ENCODE measurements at regions not wholly inside any gene's neighbourhood (a gene's known extent, or its start where the extent isn't known, plus 50 kb on each side); places are given as distances from the start of the nearest gene placed in this dataset.
"Not testable (repeated sequence)": the region's sequence is repeated elsewhere in the genome, so short reads cannot be mapped to it uniquely, and the experiment has no call there.

- no peak for DNase-seq
Observed at GRCh38 chr14:105765893-105766614, 239.7 kb downstream of the TMEM121 start.

GRCh38 chr14:105767315-105767714 is 240.9 kb downstream of the TMEM121 start:
- DNase-seq: no peak

GRCh38 chr14:105768039-105768438 is 241.7 kb downstream of the TMEM121 start:
- DNase-seq: not testable (repeated sequence)

GRCh38 chr14:105769061-105769730 is 242.8 kb downstream of the TMEM121 start:
- not testable (repeated sequence) for DNase-seq

GRCh38 chr14:105770619-105771216 is 244.3 kb downstream of the TMEM121 start:
- DNase-seq: not testable (repeated sequence)

- not testable (repeated sequence) for DNase-seq
Observed at GRCh38 chr14:105771261-105772226, 245.2 kb downstream of the TMEM121 start.

- DNase-seq: not testable (repeated sequence)
Observed at GRCh38 chr14:105772710-105773250, 246.4 kb downstream of the TMEM121 start.

GRCh38 chr14:105773584-105773983 is 247.2 kb downstream of the TMEM121 start:
- no peak for DNase-seq

GRCh38 chr14:105774001-105774400 is 247.6 kb downstream of the TMEM121 start:
- DNase-seq: no peak

GRCh38 chr14:105774585-105775348 is 248.4 kb downstream of the TMEM121 start:
- not testable (repeated sequence) for DNase-seq

GRCh38 chr14:105775349-105775923 is 249.1 kb downstream of the TMEM121 start:
- DNase-seq: not testable (repeated sequence)

- DNase-seq: not testable (repeated sequence)
Observed at GRCh38 chr14:105776112-105776511, 249.7 kb downstream of the TMEM121 start.

GRCh38 chr14:105776924-105777323 is 250.5 kb downstream of the TMEM121 start:
- no peak for DNase-seq

GRCh38 chr14:105783707-105784106 is 257.3 kb downstream of the TMEM121 start:
- no peak for DNase-seq

GRCh38 chr14:105793836-105794235 is 267.5 kb downstream of the TMEM121 start:
- DNase-seq: no peak

GRCh38 chr14:105797546-105797945 is 271.2 kb downstream of the TMEM121 start:
- no peak for DNase-seq

- no peak for DNase-seq
Observed at GRCh38 chr14:105805701-105806100, 279.3 kb downstream of the TMEM121 start.

GRCh38 chr14:105806568-105806967 is 280.2 kb downstream of the TMEM121 start:
- DNase-seq: no peak

GRCh38 chr14:105817971-105818711 is 291.8 kb downstream of the TMEM121 start:
- DNase-seq: no peak

- DNase-seq: no peak
Observed at GRCh38 chr14:105818712-105819005, 292.3 kb downstream of the TMEM121 start.

- no peak for DNase-seq
Observed at GRCh38 chr14:105830171-105830570, 303.8 kb downstream of the TMEM121 start.
